Spleen (tissue), 11 donors: ENCODE measurements at regions not wholly inside any gene's neighbourhood (a gene's known extent, or its start where the extent isn't known, plus 50 kb on each side); places are given as distances from the start of the nearest gene placed in this dataset.

Experiments
- DNase-seq: peaks from one replicate; pipeline ENCODE4 v3.0.0-alpha.2; 2020
- H3K27ac ChIP-seq, 8 donors: fragments of 200-600 bp; sonication (generic) in 7 of 8; 1 replicate in 4 of 8; 2 replicates in 4 of 8; pipeline versions ENCODE4 v1.5.0 to v1.8.0; 2016 to 2021; ENCODE audit warnings: inconsistent platforms in 4 of 8, mild to moderate bottlenecking in 4 of 8, moderate library complexity in 1 of 8
- H3K27me3 ChIP-seq, 7 donors: fragments of 200-600 bp; sonication (generic) in 6 of 7; replicated peaks in 1 of 7; 1 replicate in 4 of 7; 2 replicates in 3 of 7; pipeline versions ENCODE4 v1.5.0 to v1.8.0; 2016 to 2021; ENCODE audit warnings: inconsistent platforms in 3 of 7, mild to moderate bottlenecking in 1 of 7
- H3K36me3 ChIP-seq, 6 donors: fragments of 200-600 bp; sonication (generic) in 5 of 6; 1 replicate in 4 of 6; 2 replicates in 2 of 6; pipeline versions ENCODE4 v1.5.0 to v1.8.0; 2016 to 2021; ENCODE audit warnings: inconsistent platforms in 2 of 6
- H3K4me1 ChIP-seq, 6 donors: fragments of 200-600 bp; sonication (generic) in 5 of 6; 1 replicate in 3 of 6; 2 replicates in 3 of 6; pipeline versions ENCODE4 v1.5.0 to v1.8.0; 2016 to 2021; ENCODE audit warnings: inconsistent platforms in 3 of 6
- H3K4me3 ChIP-seq, 8 donors: fragments of 200-600 bp; sonication (generic) in 7 of 8; 1 replicate in 4 of 8; 2 replicates in 4 of 8; pipeline versions ENCODE4 v1.5.0 to v1.8.0; 2016 to 2021; ENCODE audit warnings: inconsistent platforms in 4 of 8, mild to moderate bottlenecking in 4 of 8, moderate library complexity in 2 of 8
- H3K9me3 ChIP-seq, 8 donors: fragments of 200-600 bp; sonication (generic) in 7 of 8; 1 replicate in 4 of 8; 2 replicates in 4 of 8; pipeline versions ENCODE4 v1.5.0 to v1.8.0; 2016 to 2021; ENCODE audit warnings: inconsistent platforms in 4 of 8
- CTCF ChIP-seq, 11 experiments: fragments of 200-600 bp in 7 of 11; fragments of 450-650 bp in 4 of 11; sonication (generic) in 4 of 11; IDR thresholded peaks in 8 of 11; conservative IDR thresholded peaks in 3 of 11; 1 replicate in 7 of 11; 2 replicates in 4 of 11; pipeline versions ENCODE4 v1.4.0 to v1.8.0; 2016 to 2021; ENCODE audit warnings: antibody characterized with exemption in 11 of 11, inconsistent platforms in 4 of 11, mild to moderate bottlenecking in 1 of 11
- POLR2A ChIP-seq, 3 donors: fragments of 450-650 bp; IDR thresholded peaks; one replicate each; pipeline ENCODE4 v1.5.1; 2017; ENCODE audit warnings: antibody characterized with exemption in 3 of 3, mild to moderate bottlenecking in 1 of 3
- POLR2AphosphoS5 ChIP-seq, 3 donors: sonication (generic); formaldehyde crosslinking; IDR thresholded peaks; one replicate each; pipeline ENCODE4 v1.5.1; 2017; ENCODE audit warnings: antibody characterized with exemption in 3 of 3
- WGBS, 5 donors: extraction: QIAGEN DNeasy Blood & Tissue Kit in 3 of 5; methylation state at CpG; one replicate each; pipeline versions ENCODE4 v1.1.5 to v1.1.7; 2013 to 2018; 5-methylcytosine and 5-hydroxymethylcytosine counted together
- intact Hi-C: fragments of 100-400 bp; cut with DNase I; formaldehyde crosslinking; loops from one replicate; pipeline ENCODE4 v1.15.0; 2023; ENCODE audit warnings: low total_unique reads
- donor health status: healthy with polysubstance abuse.
- donor health status: DM: no; HTN: no; CAD: no; lungs with moderate emphysema.
- donor health status: DM: no; HTN: no; CAD: no.
- donor health status: Bipolar disorder and iron deficiency.
- donor health status: healthy.
- donor health status: DM: no; HTN: no; CAD: no.
- donor health status: DM: yes; HTN: yes; CAD: no.

- intact Hi-C loops = no loop called here
- TF ChIP-seq POLR2AphosphoS5 (IDR thresholded peaks at IDR 0.05) (no peak), CTCF (IDR thresholded peaks at IDR 0.05 in 8 of 11, conservative IDR thresholded peaks at IDR 0.05 in 3 of 11) (no peak), POLR2A (IDR thresholded peaks at IDR 0.05) (no peak)
- peaks cover 0 to 24% (median 14%) of the 10 kb centered on the region in 8 donors for H3K9me3 ChIP-seq
- no peaks in the 10 kb centered on the region for H3K4me1 ChIP-seq
- no peak overlapping the region for H3K4me3 ChIP-seq
- H3K27me3 ChIP-seq = no peaks in the 10 kb centered on the region
- no peak for DNase-seq
- WGBS, 5 donors = 63 to 80% (median 76%) methylated on average over 3 of the region's 3 CpGs
- H3K27ac ChIP-seq = no peak overlapping the region
- H3K36me3 ChIP-seq = no peaks in the 10 kb centered on the region
Observed at GRCh38 chr4:149136951-149137620, 678.6 kb downstream of the IQCM start.

- TF ChIP-seq POLR2AphosphoS5 (IDR thresholded peaks at IDR 0.05) (no peak), CTCF (IDR thresholded peaks at IDR 0.05 in 8 of 11, conservative IDR thresholded peaks at IDR 0.05 in 3 of 11) (no peak), POLR2A (IDR thresholded peaks at IDR 0.05) (no peak)
- Histone ChIP-seq H3K27ac (no peak overlapping the region), H3K9me3 (peaks cover 0 to 24% (median 14%) of the 10 kb centered on the region in 8 donors), H3K27me3 (no peaks in the 10 kb centered on the region), H3K4me3 (no peak overlapping the region), H3K4me1 (no peaks in the 10 kb centered on the region), H3K36me3 (no peaks in the 10 kb centered on the region)
- intact Hi-C loops = no loop called here
- DNase-seq = no peak
- 59 to 82% (median 65%) methylated on average over 4 of the region's 4 CpGs for WGBS, 5 donors
Observed at GRCh38 chr4:149135062-149135461, 680.6 kb downstream of the IQCM start.

GRCh38 chr4:149121023-149121404 is 678.8 kb upstream of the NR3C2 start:
- intact Hi-C loops = no loop called here
- Histone ChIP-seq H3K27ac (peak overlapping the region in 7 of 8 donors; percentile 39 to 66 (median 52)), H3K27me3 (no peaks in the 10 kb centered on the region), H3K9me3 (no peaks in the 10 kb centered on the region), H3K4me1 (no peaks in the 10 kb centered on the region), H3K36me3 (no peaks in the 10 kb centered on the region), H3K4me3 (no peak overlapping the region)
- no peak for DNase-seq
- TF ChIP-seq POLR2A (IDR thresholded peaks at IDR 0.05) = no peak
- no peak for TF ChIP-seq CTCF (IDR thresholded peaks at IDR 0.05 in 8 of 11, conservative IDR thresholded peaks at IDR 0.05 in 3 of 11)
- TF ChIP-seq POLR2AphosphoS5 (IDR thresholded peaks at IDR 0.05) = peak in 1 of 3 donors; percentile 26
- WGBS, 5 donors = 57 to 69% (median 64%) methylated on average over 5 of the region's 5 CpGs

GRCh38 chr4:149120331-149121022 is 678.3 kb upstream of the NR3C2 start:
- Histone ChIP-seq H3K4me1 (no peaks in the 10 kb centered on the region), H3K27me3 (no peaks in the 10 kb centered on the region), H3K27ac (peak overlapping the region in 7 of 8 donors; percentile 39 to 66 (median 52)), H3K36me3 (no peaks in the 10 kb centered on the region), H3K4me3 (no peak overlapping the region), H3K9me3 (no peaks in the 10 kb centered on the region)
- 35 to 61% (median 48%) methylated on average over 2 of the region's 2 CpGs for WGBS, 5 donors
- no peak for DNase-seq
- intact Hi-C loops = no loop called here
- TF ChIP-seq CTCF (IDR thresholded peaks at IDR 0.05 in 8 of 11, conservative IDR thresholded peaks at IDR 0.05 in 3 of 11) = no peak
- TF ChIP-seq POLR2AphosphoS5 (IDR thresholded peaks at IDR 0.05) = no peak
